Right hindlimb (tissue), 1 donor: ENCODE measurements at regions not wholly inside any gene's neighbourhood (a gene's known extent, or its start where the extent isn't known, plus 50 kb on each side); places are given as distances from the start of the nearest gene placed in this dataset.
A peak's percentile ranks its signal among the peaks of the same experiment; 100 is the strongest.
"Not testable (repeated sequence)": the region's sequence is repeated elsewhere in the genome, so short reads cannot be mapped to it uniquely, and the experiment has no call there.

Experiments used
- DNase-seq: peaks from one replicate; pipeline ENCODE4 v3.0.0-alpha.2; 2018

GRCh38 chrX:122092978-122093377, 1045.6 kb downstream of the GLUD2 start:
- DNase-seq: no peak

GRCh38 chrX:122094611-122095010, 1047.2 kb downstream of the GLUD2 start:
- DNase-seq: no peak

GRCh38 chrX:122113376-122113775, 1066.0 kb downstream of the GLUD2 start:
- no peak for DNase-seq

GRCh38 chrX:122113896-122114295, 1066.5 kb downstream of the GLUD2 start:
- no peak for DNase-seq

- no peak for DNase-seq
Observed at GRCh38 chrX:122115604-122116003, 1068.2 kb downstream of the GLUD2 start.

- DNase-seq: no peak
Observed at GRCh38 chrX:122119361-122119760, 1064.7 kb upstream of the GRIA3 start.

- DNase-seq: no peak
Observed at GRCh38 chrX:122122274-122122673, 1061.8 kb upstream of the GRIA3 start.

GRCh38 chrX:122133478-122133877, 1050.6 kb upstream of the GRIA3 start:
- no peak for DNase-seq

GRCh38 chrX:122134291-122134690, 1049.8 kb upstream of the GRIA3 start:
- no peak for DNase-seq

- peak; percentile 45 for DNase-seq
Observed at GRCh38 chrX:122135070-122135469, 1049.0 kb upstream of the GRIA3 start.

GRCh38 chrX:122140219-122140618, 1043.9 kb upstream of the GRIA3 start:
- DNase-seq: not testable (repeated sequence)

- no peak for DNase-seq
Observed at GRCh38 chrX:122154019-122154418, 1030.1 kb upstream of the GRIA3 start.

GRCh38 chrX:122168241-122168640, 1015.8 kb upstream of the GRIA3 start:
- no peak for DNase-seq

GRCh38 chrX:122184791-122185190, 999.3 kb upstream of the GRIA3 start:
- DNase-seq: no peak

GRCh38 chrX:122187069-122187713, 996.9 kb upstream of the GRIA3 start:
- DNase-seq: no peak

GRCh38 chrX:122188751-122189150, 995.3 kb upstream of the GRIA3 start:
- DNase-seq: no peak

- no peak for DNase-seq
Observed at GRCh38 chrX:122196343-122196742, 987.7 kb upstream of the GRIA3 start.

GRCh38 chrX:122203399-122203798, 980.7 kb upstream of the GRIA3 start:
- DNase-seq: no peak

- DNase-seq: no peak
Observed at GRCh38 chrX:122218666-122219065, 965.4 kb upstream of the GRIA3 start.

- DNase-seq: no peak
Observed at GRCh38 chrX:122219226-122219625, 964.9 kb upstream of the GRIA3 start.

- DNase-seq: no peak
Observed at GRCh38 chrX:122219735-122220134, 964.3 kb upstream of the GRIA3 start.

- no peak for DNase-seq
Observed at GRCh38 chrX:122220644-122221373, 963.3 kb upstream of the GRIA3 start.

GRCh38 chrX:122221810-122222209, 962.3 kb upstream of the GRIA3 start:
- DNase-seq: not testable (repeated sequence)

- not testable (repeated sequence) for DNase-seq
Observed at GRCh38 chrX:122224137-122224536, 959.9 kb upstream of the GRIA3 start.

GRCh38 chrX:122238801-122239200, 945.3 kb upstream of the GRIA3 start:
- no peak for DNase-seq
